Fibroblast of pulmonary artery (primary cell): ENCODE measurements at regions not wholly inside any gene's neighbourhood (a gene's known extent, or its start where the extent isn't known, plus 50 kb on each side); places are given as distances from the start of the nearest gene placed in this dataset.

Source experiments
- DNase-seq: peaks from one replicate; pipeline ENCODE4 v3.0.0-alpha.2; 2010; ENCODE audit warnings: low read depth
- H3K4me3 ChIP-seq: replicated peaks from 2 replicates; pipeline ENCODE4 v1.5.1; 2011; ENCODE audit warnings: low read depth, mild to moderate bottlenecking, control low read depth, low read length, moderate library complexity
- TF ChIP-seq, protein P1 (sequence below): IDR thresholded peaks from 2 replicates; pipeline ENCODE4 v1.5.1; 2011; ENCODE audit warnings: mild to moderate bottlenecking, control low read depth, low read length, inconsistent platforms; ENCODE audit errors: missing control alignments

DNA sequence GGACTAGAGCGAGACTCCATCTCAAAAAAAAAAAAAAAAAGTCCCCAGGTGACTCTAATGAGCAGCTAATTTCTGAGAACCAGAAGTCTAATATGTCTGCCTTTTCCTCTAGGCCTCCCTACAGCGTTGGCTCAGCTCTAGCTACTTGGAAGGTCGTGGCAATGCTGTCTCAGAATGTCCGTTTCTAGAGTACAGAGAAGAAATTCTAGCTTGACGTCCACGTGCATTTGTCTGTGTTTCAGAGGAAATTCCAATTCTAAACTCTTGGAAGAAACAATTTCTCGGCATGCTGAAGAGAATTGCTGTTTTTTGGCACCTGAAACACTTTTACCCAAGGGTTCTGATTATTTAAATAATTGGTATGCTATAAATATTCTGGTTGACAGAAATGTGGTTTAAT lies 78.8 kb downstream of the SOX2 start:
- DNase-seq = no peak
- TF ChIP-seq, protein P1, sequence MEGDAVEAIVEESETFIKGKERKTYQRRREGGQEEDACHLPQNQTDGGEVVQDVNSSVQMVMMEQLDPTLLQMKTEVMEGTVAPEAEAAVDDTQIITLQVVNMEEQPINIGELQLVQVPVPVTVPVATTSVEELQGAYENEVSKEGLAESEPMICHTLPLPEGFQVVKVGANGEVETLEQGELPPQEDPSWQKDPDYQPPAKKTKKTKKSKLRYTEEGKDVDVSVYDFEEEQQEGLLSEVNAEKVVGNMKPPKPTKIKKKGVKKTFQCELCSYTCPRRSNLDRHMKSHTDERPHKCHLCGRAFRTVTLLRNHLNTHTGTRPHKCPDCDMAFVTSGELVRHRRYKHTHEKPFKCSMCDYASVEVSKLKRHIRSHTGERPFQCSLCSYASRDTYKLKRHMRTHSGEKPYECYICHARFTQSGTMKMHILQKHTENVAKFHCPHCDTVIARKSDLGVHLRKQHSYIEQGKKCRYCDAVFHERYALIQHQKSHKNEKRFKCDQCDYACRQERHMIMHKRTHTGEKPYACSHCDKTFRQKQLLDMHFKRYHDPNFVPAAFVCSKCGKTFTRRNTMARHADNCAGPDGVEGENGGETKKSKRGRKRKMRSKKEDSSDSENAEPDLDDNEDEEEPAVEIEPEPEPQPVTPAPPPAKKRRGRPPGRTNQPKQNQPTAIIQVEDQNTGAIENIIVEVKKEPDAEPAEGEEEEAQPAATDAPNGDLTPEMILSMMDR = no peak
- no peak overlapping the region for H3K4me3 ChIP-seq

DNA sequence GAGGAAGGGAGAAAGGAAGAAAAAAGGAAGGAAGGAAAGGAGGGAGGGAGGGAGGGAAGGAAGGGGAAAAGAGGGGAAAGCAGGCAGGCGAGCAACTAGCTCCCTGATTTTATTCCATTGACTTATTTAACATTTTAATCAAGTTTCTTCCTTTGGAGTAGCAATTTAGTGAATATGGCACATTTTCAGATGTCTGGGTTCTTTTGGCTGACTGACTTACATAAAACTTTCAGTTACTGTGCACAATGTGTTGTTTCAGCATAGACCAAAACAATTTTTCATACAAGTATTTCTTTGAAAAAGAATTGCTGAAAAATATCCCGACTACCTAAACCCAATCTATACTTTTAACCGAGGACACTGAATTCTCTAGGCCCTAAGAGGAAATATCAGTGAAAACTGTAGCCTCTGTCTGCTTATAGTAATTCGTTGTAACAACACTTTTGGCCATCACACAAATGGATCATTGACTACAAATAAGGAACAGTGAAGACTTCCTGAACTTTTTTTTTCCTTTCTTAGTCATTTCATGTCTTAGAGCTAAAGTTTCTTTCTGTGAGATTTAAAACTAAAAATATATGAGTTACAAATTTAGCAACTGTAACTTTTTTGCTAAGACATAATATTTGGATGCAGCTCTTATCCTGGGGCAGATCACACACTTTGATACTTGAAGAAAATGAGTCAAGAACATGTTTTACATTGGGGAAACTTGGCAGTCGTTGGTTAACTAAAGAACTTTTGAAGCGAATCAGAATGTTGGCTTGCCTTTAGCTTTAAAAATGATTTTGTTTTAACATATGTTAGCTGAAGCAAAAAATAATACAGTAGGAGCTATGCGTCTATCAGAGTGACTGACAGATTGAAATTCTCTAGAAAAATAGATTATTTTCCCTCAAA lies 79.6 kb downstream of the SOX2 start:
- TF ChIP-seq, protein P1 = no peak
- no peak overlapping the region for H3K4me3 ChIP-seq
- DNase-seq = no peak

DNA sequence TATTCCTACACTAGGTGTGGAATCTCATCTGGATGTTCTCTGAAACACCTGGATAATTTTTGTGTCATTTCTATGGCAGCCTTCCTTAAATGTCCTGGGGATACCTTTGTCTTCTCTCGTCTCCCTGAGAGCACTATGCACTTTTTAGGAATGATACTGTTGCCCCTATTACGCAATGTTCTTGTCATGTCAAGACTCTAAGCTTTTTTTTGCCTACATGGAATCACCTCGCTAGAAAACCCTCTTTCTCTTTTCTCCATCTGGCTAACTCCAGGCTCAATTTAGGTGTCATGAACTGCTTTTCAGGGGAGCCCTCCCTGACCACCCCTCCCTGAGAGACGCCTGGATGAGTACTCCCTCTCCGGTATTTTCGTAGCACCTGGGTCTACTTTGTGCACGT lies 81.3 kb downstream of the SOX2 start:
- H3K4me3 ChIP-seq = no peak overlapping the region
- TF ChIP-seq, protein P1 = no peak
- no peak for DNase-seq

DNA sequence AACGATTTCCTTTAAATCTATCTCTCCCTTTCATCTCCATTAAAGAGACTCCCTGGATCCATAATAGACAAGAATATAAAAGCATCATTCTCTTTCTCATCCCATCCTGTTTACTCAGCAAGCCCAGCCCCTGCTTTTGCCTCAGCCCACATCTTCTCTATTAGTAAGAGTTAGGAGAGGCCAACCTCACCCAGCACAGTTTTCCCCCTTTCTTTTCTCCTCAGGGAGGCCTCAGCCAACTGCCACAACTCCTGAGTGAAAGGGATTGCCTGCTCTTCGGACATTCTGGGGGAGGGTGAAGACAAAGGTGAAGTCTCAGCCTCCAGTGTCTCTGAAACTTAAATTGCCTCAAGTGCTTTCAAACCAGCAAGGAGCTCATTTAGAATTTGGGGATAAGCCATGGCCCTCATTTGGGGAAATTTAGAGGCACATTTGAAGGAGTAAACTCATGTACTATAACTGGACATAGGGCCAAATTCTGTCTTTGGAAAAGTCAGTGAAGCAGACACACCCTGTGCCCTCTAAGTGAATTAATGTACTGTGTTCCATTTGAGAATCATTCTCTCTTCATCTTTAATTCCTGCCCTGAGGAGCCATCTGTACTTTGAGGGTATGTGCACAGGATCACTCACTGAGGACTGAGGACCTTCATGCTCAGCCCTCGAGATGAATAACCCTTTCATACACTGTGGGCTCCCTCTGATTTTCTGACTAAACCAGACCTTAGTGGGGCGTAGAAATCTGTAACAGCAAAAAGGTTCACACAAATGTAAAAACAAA lies 82.5 kb downstream of the SOX2 start:
- no peak for DNase-seq
- H3K4me3 ChIP-seq = no peak overlapping the region
- TF ChIP-seq, protein P1 = no peak

DNA sequence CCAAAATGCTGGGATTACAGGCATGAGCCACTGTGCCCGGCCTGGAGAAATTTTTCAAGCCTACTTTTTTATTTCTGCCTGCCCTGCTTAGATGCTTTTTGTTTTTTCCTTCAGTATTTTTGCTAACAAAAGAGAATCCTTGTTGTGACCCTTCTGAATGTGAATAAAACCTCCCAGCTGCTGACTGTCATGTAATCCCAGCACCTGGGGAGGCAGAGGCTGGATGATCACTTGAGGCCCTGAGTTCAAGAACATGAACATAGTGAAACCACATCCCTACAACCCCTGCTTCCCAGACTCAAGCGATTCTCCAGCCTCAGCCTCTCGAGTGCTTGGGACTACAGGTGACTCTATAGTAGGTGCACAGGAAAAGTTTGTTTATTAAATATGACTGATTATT lies 84.9 kb downstream of the SOX2 start:
- DNase-seq = no peak
- TF ChIP-seq, protein P1 = no peak
- no peak overlapping the region for H3K4me3 ChIP-seq

DNA sequence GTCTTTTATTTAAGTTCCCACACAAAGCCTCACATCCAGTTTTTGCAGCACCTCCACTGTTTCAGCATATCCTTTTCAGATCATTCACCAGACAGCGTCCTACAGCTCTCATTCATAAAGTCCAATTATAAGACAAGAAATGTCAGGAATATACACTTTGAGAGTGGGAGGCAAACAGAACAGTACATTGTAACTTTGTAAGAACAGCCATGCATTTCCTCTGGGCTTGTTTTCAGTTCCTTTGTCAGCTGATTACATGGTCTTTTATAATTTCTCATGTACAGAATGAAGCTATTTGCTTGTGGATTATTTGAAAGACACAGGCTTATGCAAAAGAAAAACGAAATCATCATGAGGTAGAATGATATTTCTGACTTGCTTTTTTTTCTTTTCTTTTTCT lies 85.7 kb downstream of the SOX2 start:
- no peak for DNase-seq

More for the DNA sequence above, 85.7 kb downstream of the SOX2 start:
- H3K4me3 ChIP-seq = no peak overlapping the region
- TF ChIP-seq, protein P1 = no peak
